ENCODE measurements at regions not wholly inside any gene's neighbourhood (a gene's known extent, or its start where the extent isn't known, plus 50 kb on each side); places are given as distances from the start of the nearest gene placed in this dataset.

GRCh38 chr5:112655513-112655912 is 82.2 kb upstream of the APC start:
- Histone ChIP-seq H3K4me3 (no peak overlapping the region), H3K9me3 (ENCODE audit: low read depth) (no peaks in the 10 kb centered on the region), H3K9me2 (replicated peaks; ENCODE audit: insufficient read depth) (no peaks in the 10 kb centered on the region), H3K79me2 (no peaks in the 10 kb centered on the region), H3K4me1 (ENCODE audit: insufficient read depth) (peaks cover 3% of the 10 kb centered on the region), H4K20me1 (ENCODE audit: insufficient read depth, poor library complexity, severe bottlenecking) (no peaks in the 10 kb centered on the region), H3K27ac (no peak overlapping the region), H3K4me2 (no peak overlapping the region), H3K36me3 (replicated peaks; ENCODE audit: insufficient read depth, low read depth) (no peaks in the 10 kb centered on the region), H3K27me3 (no peaks in the 10 kb centered on the region), H2AFZ (no peak overlapping the region)
- no peak for TF ChIP-seq EZH2 (IDR thresholded peaks at IDR 0.05; ENCODE audit: borderline replicate concordance)
- no peak for TF ChIP-seq EZH2phosphoT487 (IDR thresholded peaks at IDR 0.05; ENCODE audit: low read depth, severe bottlenecking, unreplicated experiment)
- WGBS (ENCODE audit: low lambda C conversion rate, missing lambda C conversion rate): 91% methylated on average over 6 of the region's 6 CpGs
- DNase-seq (ENCODE audit: low spot score): no peak

GRCh38 chr5:112656451-112656850 is 81.2 kb upstream of the APC start:
- Histone ChIP-seq H3K9me2 (replicated peaks; ENCODE audit: insufficient read depth) (no peaks in the 10 kb centered on the region), H3K4me2 (no peak overlapping the region), H3K79me2 (no peaks in the 10 kb centered on the region), H4K20me1 (ENCODE audit: insufficient read depth, poor library complexity, severe bottlenecking) (no peaks in the 10 kb centered on the region), H3K27me3 (no peaks in the 10 kb centered on the region), H3K4me1 (ENCODE audit: insufficient read depth) (peaks cover 3% of the 10 kb centered on the region), H3K36me3 (replicated peaks; ENCODE audit: insufficient read depth, low read depth) (no peaks in the 10 kb centered on the region), H2AFZ (no peak overlapping the region), H3K27ac (no peak overlapping the region), H3K9me3 (ENCODE audit: low read depth) (no peaks in the 10 kb centered on the region), H3K4me3 (no peak overlapping the region)
- WGBS (ENCODE audit: low lambda C conversion rate, missing lambda C conversion rate): 96% methylated on average over 2 of the region's 2 CpGs
- DNase-seq (ENCODE audit: low spot score): no peak
- no peak for TF ChIP-seq CTCF (IDR thresholded peaks at IDR 0.05; ENCODE audit: poor library complexity)
- TF ChIP-seq EZH2phosphoT487 (IDR thresholded peaks at IDR 0.05; ENCODE audit: low read depth, severe bottlenecking, unreplicated experiment): no peak
- TF ChIP-seq EZH2 (IDR thresholded peaks at IDR 0.05; ENCODE audit: borderline replicate concordance): no peak

GRCh38 chr5:112657804-112658203 is 79.9 kb upstream of the APC start:
- no peaks in the 10 kb centered on the region for H3K9me2 ChIP-seq (replicated peaks; ENCODE audit: insufficient read depth)
- no peak overlapping the region for H3K4me2 ChIP-seq
- H3K9me3 ChIP-seq (ENCODE audit: low read depth): no peaks in the 10 kb centered on the region
- peaks cover 3% of the 10 kb centered on the region for H3K4me1 ChIP-seq (ENCODE audit: insufficient read depth)
- WGBS (ENCODE audit: low lambda C conversion rate, missing lambda C conversion rate): 93% methylated on average over 3 of the region's 3 CpGs
- DNase-seq (ENCODE audit: low spot score): no peak
- no peak overlapping the region for H3K27ac ChIP-seq
- no peak overlapping the region for H2AFZ ChIP-seq
- no peaks in the 10 kb centered on the region for H3K79me2 ChIP-seq
- H3K36me3 ChIP-seq (replicated peaks; ENCODE audit: insufficient read depth, low read depth): no peaks in the 10 kb centered on the region
- no peaks in the 10 kb centered on the region for H3K27me3 ChIP-seq
- H4K20me1 ChIP-seq (ENCODE audit: insufficient read depth, poor library complexity, severe bottlenecking): no peaks in the 10 kb centered on the region
- no peak for TF ChIP-seq EZH2phosphoT487 (IDR thresholded peaks at IDR 0.05; ENCODE audit: low read depth, severe bottlenecking, unreplicated experiment)
- no peak for TF ChIP-seq CTCF (IDR thresholded peaks at IDR 0.05; ENCODE audit: poor library complexity)
- no peak for TF ChIP-seq EZH2 (IDR thresholded peaks at IDR 0.05; ENCODE audit: borderline replicate concordance)
- no peak overlapping the region for H3K4me3 ChIP-seq

GRCh38 chr5:112660359-112660758 is 77.3 kb upstream of the APC start:
- H3K4me3 ChIP-seq: no peak overlapping the region
- H3K9me2 ChIP-seq (replicated peaks; ENCODE audit: insufficient read depth): no peaks in the 10 kb centered on the region
- H3K4me1 ChIP-seq (ENCODE audit: insufficient read depth): no peaks in the 10 kb centered on the region
- H3K4me2 ChIP-seq: no peak overlapping the region
- no peaks in the 10 kb centered on the region for H4K20me1 ChIP-seq (ENCODE audit: insufficient read depth, poor library complexity, severe bottlenecking)
- 100% methylated on average over 1 of the region's 1 CpG for WGBS (ENCODE audit: low lambda C conversion rate, missing lambda C conversion rate)
- no peaks in the 10 kb centered on the region for H3K36me3 ChIP-seq (replicated peaks; ENCODE audit: insufficient read depth, low read depth)
- H3K27me3 ChIP-seq: no peaks in the 10 kb centered on the region
- H3K9me3 ChIP-seq (ENCODE audit: low read depth): no peaks in the 10 kb centered on the region
- TF ChIP-seq EZH2 (IDR thresholded peaks at IDR 0.05; ENCODE audit: borderline replicate concordance): no peak
- no peak for TF ChIP-seq EZH2phosphoT487 (IDR thresholded peaks at IDR 0.05; ENCODE audit: low read depth, severe bottlenecking, unreplicated experiment)
- no peak for TF ChIP-seq CTCF (IDR thresholded peaks at IDR 0.05; ENCODE audit: poor library complexity)
- no peak overlapping the region for H3K27ac ChIP-seq
- H3K79me2 ChIP-seq: no peaks in the 10 kb centered on the region
- no peak overlapping the region for H2AFZ ChIP-seq
- DNase-seq (ENCODE audit: low spot score): no peak
